ENCODE measurements at regions not wholly inside any gene's neighbourhood (a gene's known extent, or its start where the extent isn't known, plus 50 kb on each side); places are given as distances from the start of the nearest gene placed in this dataset.
A peak's percentile ranks its signal among the peaks of the same experiment; 100 is the strongest.

DNA sequence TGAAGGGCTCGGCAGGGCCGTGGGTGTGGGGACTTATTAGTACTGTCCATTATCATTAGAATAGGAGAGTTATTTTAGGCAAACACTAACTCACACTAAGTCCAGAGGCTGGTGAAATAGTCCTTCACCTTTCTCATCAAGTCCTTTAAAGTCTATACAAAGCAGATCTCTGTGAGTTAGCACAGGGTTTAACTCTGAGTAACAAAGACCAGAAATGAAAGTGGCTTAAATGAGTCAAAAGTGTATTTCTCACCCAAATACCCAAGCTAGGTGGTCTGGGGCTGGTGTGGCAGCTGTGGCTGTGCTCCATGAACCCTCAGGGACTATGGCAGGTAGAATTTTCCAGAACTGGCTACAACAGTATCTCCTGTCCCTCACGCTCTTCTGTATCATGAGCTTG lies 263.2 kb downstream of the BCOR start:
- no peak for DNase-seq (ENCODE audit: low read depth)

DNA sequence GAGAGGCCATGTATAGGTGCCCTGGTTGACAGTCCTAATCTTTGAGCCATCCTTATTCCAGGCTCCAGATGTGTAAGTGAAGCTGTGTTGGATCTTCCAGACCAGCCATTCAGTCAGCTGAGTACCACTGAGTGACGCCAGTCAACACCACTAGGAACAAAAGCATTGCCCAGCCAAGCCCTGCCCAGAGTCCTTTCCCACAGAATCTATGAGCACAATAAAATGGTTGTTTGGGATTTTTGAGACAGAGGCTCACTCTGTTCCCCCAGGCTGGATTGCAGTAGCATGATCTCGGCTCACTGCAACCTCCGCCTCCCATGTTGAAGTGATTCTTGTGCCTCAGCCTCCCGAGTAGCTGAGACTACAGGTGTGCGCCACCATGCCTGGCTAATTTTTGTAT lies 262.5 kb downstream of the BCOR start:
- DNase-seq (ENCODE audit: low read depth): no peak

DNA sequence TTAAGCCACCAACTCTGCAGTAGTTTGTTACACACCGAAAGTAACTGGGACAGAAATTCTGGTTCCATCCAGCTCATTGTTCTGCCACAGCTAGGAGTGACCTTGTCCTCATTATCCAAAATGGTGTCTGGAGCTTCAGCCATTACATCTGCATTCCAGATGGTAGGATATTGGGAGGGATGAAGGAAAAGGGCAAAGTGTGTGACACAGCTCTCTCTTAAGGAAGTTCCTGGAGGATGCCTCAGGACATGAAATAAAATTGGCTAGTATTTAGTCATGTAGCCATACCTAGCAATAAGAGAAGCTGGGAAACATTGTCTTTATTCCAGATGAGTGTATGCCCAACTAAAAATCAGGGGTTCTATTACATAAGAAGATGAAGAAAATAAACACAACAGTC lies 262.0 kb downstream of the BCOR start:
- no peak for DNase-seq (ENCODE audit: low read depth)

DNA sequence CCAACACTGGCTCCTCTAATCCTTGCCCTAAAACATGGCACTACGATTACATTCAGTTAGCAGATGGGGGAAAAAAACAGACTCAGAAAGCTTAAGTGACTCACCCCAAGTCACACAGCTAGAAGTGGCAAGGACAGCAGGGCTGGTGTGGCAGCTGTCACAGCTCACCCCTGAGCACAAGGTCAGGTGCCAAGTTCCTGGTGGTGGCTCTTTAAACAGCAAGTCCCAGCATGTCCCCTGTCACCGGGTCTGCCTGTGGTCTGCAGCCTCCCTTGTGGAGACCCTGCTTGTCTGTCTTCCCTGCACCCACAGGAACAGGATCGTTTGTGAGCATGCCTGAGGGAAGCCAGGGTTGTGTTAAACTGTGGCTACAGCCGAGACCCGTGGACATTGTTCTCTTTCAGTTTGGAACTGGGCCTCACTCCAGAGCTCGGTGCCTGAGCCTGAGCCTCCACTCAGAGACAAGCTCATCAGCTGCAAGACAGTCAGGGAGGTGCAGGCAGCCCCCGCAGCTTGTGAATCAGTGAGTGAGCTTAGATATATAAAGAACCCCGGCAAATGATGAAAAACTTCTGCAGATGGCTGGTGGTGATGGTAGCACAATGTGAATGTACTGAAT lies 260.8 kb downstream of the BCOR start:
- no peak for DNase-seq (ENCODE audit: low read depth)

DNA sequence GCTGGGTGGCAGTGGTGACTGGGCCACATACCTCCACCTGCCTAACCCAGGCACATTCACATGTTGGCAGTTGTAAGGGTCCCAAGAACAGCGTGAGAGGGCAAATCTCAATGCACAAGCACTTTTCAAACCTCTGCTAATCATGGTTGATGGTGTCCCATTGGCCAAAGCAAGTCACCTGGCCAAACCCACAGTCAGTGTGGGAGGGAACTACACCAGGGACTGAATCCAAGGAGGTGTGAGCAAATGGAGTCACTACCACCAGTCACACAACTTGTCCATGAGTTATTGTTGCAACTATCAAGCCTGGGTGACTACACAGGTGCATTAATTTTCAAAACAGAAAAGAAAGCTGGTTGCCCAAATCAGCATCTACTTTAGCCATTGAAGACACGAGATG lies 260.1 kb downstream of the BCOR start:
- no peak for DNase-seq (ENCODE audit: low read depth)

DNA sequence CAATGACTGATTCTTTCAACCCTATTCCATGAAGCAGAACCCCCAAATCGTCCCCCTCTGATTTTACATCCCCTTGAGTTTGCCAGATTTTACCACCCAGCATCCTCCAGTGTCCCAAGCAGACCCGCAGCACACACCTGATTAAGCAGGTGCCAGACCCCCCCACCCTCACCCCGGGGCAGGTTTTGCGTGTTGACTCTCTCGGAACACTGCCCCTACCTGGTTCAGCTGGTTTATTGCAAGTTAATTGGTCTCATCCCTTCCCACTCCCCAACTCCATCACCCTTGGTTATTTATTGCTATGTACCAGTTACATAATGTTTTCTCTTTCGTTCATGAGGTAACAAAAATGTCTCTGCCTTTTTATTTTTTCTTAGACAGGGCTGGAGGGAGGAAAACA lies 258.4 kb downstream of the BCOR start:
- DNase-seq (ENCODE audit: low read depth): no peak

DNA sequence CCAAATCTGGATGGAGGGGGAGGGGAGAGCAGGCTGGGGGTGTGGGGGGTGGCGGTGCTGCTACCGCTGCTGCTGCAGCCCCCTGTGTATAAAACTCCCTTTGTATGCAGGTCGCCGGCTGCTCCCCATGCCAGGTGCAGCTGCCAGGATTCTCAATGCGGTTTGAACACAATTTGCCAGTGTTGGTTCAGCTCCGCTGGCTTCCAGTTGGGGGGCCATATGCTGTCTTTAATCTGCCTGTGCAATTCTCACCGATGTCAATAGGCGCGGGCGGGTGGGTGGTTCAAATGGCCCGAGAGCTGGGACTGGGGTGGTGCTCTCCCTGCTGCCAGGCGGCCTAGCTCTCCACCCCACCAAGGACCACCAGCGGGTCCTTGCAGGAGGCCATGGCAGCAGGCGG lies 257.6 kb downstream of the BCOR start:
- DNase-seq (ENCODE audit: low read depth): no peak

DNA sequence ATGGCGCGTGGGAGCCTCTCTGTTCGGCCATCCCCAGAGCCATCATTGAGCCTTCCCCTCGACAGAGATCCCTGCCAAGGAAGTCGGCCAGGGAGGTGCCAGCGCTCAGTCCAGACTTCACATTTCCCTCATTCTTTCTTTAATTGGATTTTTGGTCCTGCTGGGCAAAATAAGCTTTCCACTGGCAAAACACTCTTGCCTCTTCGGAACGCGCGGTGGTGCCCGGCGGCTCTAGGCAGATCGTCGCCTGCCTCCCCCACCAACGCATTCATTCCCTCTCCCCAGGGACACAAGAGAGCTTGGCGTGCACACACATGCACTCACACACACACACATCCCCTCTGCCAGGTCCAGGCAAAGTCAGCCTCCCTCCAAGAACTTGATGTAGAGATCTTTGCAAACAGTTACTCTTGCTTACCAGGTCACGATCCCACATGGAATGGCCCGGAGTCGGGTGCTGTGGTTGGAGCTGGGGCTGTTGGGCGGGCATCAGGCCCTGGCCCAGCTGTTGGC lies 257.1 kb downstream of the BCOR start:
- DNase-seq (ENCODE audit: low read depth): no peak

DNA sequence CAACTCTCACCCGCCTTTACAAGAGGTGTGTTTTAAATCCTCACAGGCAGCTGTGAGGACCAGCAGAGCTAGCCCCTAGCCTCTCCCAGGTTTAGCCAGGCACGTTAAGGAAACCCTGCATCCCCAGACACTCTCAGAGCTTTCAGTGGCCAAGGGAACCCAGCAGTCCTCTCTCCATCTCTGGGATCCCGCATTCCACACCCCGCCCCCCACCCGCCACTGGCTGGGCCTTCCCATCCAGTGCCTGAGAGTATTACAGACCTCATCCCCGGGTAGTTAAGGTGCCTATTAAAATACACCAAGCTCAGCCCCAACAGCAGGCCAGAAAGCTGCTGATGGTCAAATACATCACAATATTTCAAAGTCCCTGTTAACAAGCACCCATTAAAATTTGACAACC lies 256.2 kb downstream of the BCOR start:
- no peak for DNase-seq (ENCODE audit: low read depth)

DNA sequence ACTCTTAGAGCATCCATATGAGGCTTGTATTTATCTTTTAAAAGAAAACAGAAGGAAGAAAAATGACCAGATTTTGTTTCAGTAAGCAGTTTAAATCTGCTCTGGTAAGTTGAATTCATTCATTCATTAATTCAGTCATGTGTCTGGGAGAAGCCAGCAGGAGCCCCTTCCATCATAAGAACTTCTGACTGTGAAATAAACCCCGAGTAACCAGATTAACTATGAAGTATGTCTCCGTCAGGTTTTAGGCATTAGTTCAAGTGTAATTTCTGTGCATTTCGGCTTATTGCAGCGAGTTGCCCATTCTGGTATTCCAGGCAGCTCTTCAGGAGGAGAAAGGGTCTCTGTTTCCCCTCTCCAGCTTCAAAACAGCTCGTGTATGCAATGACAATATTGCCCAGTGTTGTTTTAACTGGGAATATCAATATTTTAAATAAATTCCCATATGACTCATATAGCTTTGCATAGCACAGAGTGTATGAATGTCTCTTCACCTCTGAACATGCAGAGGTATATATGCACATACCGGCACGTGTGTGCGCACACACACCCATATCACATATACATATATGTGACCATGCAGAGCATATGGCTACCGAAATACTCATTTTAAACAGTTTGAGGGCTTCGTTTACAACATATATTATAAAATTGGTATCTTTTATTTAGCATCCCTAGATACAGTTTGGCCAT lies 255.3 kb downstream of the BCOR start:
- no peak for DNase-seq (ENCODE audit: low read depth)

DNA sequence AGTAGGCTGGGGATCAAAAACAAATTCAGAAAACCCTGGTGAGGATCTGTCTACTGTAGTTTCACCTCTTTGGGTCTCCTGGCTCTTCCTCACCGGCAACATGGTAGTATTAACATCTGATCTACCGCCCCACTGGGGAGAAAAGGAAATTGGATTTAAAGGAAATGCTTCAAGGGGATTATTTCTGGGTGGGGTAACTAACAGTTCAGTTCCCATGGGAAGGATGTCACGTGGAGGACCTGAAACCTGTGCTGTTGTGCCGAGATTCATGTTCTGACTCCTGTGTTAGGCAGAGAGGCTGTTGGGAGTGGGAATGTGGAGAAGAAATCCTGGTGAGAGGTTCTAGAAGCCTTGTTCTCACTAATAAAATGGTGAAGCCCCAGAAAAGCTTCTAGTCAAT lies 254.4 kb downstream of the BCOR start:
- DNase-seq (ENCODE audit: low read depth): no peak

DNA sequence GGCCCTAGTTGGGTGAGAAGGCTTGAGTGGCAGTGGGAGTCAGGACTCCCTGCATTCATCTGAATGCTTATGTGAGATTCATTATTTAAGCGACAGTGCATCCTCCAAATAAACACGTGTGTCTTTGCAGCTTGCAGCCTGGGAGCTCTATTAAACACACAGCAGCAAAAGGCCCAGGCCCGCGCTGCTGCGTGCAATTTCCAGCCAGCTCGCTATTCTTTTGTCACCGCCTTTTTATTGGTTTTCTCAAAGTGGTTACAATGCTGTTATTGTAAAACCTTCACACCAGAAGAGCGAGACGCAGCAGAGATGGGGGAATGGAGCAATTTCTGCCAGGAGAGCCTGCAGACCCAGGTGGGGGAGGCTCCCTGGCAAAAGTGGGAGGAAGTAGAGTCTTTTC lies 252.5 kb downstream of the BCOR start:
- no peak for DNase-seq (ENCODE audit: low read depth)

DNA sequence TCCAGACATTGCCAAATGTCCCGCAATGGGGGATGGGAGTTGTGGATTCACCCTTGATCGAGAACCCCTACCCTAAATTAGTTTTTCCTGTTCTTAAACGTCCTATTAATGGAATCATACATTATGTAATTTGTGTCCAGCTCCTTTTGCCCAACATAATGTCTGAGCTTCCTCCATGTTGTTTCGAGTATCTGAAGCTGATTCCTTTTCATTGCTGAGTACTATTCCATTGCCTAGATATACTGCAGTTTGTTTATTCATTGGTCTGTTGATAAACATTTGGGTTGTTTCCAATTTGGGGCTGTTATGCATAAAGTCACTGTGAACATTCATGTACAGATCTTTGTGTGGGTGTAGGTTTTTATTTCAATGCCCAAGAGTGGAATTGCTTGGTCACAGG lies 251.3 kb downstream of the BCOR start:
- no peak for DNase-seq (ENCODE audit: low read depth)

DNA sequence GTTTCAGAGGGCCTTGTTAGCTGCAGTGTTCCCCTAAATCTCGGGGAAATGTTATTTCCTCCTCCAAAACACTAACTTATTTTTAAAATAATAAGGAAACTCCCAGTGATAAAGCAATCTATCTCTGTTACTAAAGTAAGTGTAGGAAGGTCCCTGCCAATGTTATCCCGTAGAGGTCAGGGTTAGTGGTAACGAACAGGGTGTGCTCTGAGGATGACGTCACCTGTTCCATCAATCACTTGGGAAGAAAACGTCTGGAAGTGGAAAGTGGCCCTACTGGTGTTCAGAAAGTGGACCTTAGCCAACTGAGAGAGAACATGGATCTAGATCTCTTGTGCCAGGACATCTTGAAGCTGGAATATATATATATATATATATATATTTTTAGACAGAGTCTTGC lies 249.5 kb downstream of the BCOR start:
- DNase-seq (ENCODE audit: low read depth): no peak

DNA sequence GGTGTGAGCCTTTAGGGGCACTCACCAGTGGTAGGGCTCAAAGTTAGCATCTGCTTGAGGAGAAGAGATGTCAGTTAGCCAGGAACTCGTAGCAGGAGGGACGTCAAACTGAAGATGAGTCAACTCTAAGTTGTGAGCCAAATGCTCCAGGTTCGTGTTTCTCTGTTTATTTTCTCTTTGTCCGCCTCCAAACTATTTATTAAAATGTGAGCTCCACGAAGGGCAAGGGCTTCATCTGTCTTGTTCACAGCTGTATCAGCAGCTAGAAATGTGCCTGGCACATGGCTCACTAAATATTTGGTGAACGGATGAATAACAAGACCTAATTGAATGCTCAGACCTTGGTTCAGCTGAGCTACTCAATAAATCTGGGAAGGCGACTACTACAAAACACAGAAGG lies 248.9 kb downstream of the BCOR start:
- DNase-seq (ENCODE audit: low read depth): no peak

DNA sequence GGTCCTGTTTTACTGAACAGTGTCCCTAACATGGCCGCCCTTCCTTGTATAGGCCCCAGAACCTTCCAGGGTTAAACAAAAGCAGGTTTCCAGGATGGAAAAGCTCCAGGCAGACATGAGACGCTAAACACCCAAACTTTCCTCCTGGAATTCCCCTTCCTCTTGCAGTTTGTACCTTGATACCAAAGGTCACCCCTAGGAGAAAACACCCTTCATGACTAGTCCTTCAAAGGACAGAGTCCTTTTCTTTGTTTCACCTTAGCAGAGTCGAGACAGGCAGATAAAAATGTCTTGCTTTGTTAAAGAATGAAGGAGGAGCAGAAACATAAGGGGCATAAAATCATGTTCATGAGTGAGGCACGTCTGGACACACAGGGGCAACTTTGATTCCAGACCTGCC lies 247.5 kb downstream of the BCOR start:
- no peak for DNase-seq (ENCODE audit: low read depth)

DNA sequence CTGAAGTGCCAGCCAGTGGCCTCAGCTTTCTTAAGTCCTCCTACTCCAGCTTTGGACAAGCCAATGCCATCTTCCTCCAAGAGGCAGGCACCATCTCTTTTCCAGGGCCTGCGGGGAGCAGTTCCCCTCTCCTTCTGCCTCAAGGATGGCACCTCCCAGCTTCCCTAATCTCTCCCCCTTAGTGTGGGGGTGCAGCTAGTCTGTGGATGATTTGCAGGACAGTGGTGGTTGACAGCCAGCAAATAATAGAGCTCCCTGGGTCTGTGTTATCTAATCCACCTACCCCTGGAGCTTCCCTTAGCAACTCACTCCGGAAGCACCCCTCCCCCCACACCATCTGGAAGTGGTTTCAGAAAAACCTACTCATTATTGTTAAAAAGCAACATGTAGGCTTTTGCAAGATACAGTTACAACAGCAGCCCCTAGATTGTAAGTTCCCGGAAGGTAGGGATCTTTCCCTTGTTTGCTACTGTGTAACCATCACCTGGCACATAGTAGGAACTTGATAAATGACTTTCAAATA lies 247.1 kb downstream of the BCOR start:
- peak; percentile 11 for DNase-seq (ENCODE audit: low read depth)

DNA sequence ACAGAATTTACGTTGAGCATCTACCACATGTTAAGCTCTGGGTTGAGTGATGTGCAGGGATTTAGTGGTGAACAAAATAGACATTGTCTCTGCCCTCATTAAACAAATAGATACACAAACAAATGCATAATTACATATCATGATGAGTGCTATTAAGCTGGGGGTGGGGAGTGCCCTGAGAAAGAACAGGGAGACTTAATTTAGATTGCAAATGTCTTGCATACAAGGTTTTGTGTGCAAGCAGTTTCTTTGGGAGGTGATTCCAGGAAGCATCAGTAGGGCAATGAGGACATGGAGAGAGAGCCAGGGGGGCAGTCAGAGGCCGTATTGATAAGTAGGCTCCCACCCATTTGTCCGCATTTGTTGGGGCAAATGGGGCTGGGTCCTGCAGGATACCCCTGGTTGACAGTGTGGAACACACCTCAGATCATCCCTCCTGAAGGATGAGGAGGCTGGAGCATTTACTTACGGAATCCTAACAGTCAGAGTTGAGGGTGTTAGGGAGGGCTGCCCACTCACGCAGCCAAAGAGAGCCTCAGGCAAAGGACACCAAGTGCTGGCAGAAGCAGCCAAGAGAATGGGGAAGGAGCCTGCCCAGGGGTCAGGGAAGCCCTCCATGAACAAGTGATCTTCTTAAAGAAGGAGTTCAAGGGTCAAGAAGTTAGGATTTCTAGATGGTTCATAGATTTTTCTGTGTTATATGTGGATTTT lies 245.9 kb downstream of the BCOR start:
- no peak for DNase-seq (ENCODE audit: low read depth)

DNA sequence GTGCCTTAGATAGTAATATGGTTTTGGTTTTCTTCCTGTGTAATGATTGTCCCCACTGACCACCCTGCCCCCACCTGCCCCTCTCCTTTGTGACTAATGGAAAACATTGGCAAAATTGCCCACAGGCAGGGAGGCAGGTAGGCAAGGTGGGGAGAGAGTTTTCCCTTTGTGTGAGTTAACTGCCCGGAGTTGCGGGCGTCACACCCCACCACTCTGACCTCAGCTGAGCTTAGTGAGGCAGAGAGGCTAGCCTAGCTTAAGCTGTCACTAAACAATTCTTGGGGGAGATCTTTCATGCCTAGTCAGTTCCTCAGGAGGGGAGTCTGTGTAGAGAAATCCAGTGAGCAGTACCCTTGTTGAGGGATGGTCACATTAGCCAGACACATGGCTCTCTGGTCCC lies 245.3 kb downstream of the BCOR start:
- DNase-seq (ENCODE audit: low read depth): no peak

DNA sequence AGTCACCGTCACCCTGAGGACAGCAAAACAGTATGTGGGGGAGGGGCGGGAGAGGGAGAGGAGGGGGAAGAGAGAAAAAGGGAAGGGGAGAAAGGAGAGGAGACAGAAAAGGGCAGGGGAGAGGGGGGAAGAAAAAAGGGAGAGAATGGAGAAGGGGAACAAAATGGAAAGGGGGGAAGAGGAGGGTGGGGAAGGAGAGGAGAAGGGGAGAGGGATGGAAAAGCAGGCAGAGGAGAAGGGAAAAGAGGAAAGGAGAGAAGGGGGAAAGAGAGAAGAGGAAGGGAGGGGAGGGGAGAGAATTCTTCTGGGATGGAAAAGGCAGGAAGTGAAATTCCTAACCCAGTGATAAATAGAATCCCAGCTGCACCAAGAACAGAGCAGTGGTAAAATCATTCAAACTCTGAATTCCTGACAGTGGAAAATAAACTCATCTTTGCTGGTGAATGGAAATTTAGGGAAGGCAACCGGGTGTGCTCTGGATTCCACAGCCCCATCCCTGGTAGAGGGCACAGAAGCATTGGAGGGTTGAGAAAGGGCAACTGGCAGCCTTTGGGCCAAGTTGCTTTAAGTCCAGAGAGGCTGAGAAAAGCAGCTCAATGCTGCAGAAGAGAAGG lies 244.2 kb downstream of the BCOR start:
- no peak for DNase-seq (ENCODE audit: low read depth)

DNA sequence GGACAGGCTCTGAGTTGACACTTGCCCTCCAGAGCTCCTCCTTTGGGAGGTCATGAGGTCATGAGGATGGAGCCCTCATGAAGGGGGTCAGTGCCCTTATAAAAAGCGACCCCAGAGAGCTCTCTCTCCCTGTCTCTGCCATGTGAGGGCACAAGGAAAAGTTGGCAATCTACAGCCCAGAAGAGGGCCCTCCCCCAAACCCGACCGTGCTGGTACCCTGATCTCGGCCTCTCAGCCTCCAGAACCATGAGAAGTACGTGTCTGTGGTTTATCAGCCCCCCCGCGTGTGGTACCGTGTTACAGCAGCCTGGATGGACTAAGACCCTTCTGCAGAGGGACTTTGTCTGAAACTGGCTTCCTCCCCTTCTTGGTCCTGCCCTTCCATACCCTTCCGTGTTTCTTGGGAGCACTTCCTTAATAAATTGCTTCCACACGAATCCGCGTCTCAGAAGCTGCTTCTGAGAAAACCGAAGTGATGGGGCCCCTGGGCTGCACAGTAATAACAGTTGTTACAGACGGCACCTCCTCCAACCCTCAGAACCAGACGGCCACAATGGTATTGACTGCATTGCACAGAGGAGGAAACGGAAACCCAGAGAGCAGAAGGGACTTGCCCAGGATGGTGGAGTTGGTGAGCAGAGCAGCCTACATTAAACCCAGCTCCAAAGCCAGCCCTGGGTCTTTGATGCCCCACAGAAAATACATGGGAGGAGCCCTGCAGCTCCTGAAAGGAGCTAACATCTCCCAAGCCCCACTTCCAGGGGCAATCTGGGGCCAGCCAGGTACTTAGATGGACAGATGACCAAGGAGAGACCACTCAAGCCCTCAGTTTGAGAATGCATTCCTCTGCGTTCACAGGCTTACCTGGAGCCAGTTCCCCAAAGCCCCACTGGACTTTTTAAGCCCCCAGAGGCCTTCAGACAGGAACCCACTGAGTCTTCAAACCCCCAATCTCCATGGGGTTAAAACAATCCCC lies 242.7 kb downstream of the BCOR start:
- peak; percentile 59 for DNase-seq (ENCODE audit: low read depth)

DNA sequence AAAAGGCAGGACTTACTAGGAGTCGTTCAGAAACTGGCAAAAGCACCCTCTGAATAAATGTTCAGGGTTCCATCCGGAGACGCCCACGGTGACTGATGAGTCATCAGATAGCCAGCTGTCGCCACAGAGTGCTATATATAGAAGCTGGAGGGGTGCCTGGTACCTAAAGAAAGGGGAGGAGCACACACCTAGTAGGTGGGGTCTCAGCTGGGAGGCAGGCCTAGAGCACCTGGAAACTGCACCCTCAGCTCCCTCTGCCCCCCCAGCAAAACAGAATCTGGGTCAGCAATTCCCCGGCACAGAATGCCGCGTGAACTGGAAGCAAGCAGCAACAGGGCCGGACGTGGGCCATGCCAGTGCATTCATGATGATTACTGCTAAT lies 242.0 kb downstream of the BCOR start:
- peak; percentile 73 for DNase-seq (ENCODE audit: low read depth)
